ENCODE measurements at regions not wholly inside any gene's neighbourhood (a gene's known extent, or its start where the extent isn't known, plus 50 kb on each side); places are given as distances from the start of the nearest gene placed in this dataset.

DNA sequence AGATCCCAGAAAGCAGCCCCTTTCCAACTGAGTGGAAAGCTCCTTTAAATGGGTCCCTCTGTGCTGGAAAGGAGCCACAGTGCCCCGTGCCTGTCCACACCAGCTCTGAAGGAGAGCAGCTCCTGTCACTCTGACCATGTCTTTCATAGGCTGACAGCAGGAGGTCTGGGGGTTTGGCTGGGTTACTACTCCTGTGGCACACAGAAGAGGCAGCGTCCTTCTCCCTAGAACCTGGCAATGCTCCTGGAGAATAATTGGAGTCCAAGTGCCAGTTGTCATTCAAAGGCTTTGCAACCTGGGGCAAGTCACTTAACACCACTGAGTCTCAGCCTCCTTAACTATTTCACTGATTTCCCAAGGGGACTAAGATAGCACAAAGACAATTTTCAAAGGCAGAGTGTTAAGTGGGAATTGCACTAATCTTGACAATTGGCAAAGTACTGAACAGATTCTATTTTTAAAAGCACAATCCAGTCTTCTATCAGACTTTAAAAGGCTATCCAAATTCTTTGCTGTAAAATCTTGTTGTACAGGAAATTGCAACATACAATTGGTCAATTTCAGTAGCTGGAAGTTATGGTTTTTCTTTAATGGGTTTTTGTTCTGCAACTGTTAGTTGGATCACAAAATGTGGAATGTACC is 457.2 kb downstream of the KIF16B start:
- no peak for DNase-seq

DNA sequence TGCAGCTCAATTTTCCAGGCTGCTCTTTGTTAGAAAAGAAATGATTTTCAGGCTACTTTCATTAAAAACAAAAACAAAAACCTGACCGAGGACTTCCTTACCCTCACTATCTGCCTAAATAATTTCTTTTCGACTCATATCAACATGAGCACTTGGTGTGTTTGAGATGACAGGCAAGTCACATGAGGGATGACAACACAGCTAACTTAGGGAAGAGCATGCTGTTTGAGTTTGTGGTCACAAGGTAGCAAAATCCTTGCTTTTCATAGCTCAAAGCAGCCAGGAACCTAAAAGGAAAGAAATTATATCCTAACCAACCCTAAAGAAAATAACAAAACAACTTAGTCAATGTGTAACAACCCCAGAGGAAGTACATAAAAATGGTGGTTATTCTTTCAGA is 459.5 kb downstream of the KIF16B start:
- DNase-seq: no peak

DNA sequence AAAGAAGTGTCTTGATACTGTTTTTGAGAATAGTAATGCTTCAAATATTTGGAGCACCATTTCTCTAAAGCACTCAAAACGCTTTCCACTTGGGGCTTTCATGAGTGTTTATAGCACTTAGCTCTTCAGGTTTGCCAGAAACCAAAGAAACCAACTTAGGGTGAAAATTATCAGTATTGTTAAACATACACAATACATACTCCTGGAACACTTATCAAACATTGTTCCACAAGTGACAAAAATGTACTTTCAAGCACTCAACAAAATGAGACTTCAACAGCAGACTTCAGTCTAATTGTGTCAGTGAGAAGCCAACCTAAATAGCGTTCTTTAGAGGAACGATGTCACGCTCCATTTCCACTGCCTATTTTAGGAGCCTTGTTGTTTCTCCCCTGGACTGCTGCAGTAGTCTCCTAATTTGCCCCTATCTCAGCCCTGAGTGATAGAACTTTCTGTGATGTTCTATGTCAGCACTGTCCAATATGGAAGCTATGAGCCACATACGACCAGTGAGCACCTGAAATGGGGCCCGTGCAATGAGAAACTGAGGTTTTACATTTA is 461.3 kb downstream of the KIF16B start:
- DNase-seq: no peak

DNA sequence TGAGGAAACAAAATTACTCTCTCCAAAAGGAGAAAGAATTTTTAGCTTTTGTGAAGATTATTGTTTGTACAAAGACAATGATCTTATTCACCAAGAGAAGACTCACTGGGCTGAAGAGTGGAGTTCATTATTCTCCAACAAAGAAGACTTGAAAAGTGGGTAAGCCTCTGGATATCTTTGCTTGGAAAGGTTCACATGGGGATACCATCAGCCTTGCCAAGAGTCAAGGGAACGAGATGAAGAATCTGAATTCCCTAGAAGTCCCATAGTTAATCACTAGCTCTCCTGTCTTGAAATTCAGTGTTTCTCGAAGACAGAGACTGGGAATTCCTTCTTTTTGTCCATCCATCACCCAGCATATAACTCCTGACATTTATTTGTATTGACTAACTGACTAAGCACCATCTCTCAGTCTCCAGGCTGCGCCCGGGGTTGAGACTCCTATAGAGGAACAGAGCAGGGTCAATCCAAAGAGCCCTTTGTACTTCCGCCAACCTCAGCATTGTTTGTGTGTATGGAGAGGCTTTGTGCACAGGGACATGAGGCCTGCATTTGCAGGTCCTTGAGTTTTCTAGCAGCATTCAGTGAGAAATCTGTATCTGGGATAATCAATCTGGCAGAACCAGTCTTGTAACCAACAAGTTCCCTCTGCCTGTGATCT is 461.9 kb downstream of the KIF16B start:
- no peak for DNase-seq

DNA sequence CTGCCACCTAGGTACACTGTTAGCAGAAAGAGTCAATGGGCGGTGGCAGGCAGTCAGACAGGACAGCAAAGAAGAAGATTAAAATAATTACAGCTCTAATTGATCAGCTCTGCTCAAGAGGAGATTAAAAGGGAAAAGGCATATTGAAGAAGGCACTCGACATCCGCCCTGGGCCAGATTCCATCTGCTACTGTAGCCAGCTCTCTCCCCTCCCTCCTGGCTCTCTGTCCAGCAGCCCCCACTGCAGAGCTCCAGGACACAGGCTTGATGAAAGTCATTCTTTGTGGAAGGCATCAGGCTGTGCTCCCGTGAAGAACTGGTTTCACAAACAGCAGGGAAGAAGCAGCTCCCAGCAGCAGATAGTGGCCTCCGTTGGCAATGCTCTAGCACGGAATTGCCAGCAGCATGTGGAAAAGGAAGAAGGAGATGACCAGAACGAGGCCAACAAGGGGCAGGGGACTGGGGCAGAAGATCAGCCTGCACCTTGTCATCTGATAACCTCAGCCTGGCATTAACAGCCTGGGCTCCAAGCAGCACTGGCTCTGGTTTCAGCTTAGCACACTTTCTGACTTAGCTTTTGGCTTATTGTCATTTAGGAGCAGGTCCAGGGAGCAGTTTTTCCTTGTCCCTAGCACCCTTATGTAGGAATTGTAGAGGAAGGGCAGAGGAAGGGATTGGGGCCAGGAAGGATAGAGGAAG is 465.9 kb downstream of the KIF16B start:
- DNase-seq: no peak

DNA sequence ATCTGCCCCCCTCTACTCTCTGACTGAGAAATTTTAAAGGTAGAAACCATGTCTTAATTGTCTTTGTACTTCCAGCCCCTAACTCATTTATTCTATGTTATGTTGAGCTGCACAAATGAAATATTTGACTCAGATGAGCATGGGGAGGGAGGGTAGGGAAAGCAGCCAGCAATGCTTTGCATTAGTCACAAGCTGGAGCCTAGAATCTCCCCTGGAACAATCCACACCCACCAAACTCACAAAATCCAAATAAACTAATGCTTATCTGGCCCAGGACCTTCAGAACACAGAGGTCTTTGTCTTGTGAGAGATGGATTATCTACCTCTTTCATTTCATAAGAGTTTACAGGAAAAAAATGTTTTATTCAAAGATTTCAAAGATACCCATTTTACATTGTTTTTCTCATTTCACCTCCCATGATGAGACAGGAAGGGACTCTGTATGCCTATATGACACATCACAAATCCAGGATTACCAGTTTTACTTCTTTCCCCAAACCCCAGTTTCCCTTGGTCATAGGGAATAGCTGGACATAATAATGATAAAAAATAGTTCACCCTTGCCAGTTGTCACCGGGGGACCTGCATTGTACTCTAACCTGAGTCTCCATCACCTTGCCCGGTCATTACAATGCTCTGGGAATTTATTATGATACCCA is 466.9 kb downstream of the KIF16B start:
- no peak for DNase-seq

DNA sequence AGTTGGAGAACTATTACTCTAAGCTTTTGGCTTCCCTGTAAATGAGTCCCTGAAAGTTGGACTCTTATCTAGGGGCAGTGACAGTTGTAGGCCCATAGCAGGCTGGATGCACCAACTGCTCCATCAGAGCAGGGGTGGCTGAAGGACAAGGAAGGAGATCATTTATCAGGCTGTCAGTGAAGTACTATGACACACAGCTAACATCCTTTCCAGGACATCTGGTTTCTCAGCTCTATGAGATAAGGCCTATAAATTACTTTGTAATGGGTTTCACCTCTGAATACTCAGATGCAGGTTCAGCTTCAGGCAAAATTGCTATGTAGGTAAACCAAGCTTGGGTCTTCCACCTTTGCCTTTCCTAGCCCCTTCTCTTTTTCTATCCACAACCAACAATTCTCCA is 468.5 kb downstream of the KIF16B start:
- no peak for DNase-seq

Data from midbrain (tissue), 1 donor.